ENCODE measurements at regions not wholly inside any gene's neighbourhood (a gene's known extent, or its start where the extent isn't known, plus 50 kb on each side); places are given as distances from the start of the nearest gene placed in this dataset.

DNA sequence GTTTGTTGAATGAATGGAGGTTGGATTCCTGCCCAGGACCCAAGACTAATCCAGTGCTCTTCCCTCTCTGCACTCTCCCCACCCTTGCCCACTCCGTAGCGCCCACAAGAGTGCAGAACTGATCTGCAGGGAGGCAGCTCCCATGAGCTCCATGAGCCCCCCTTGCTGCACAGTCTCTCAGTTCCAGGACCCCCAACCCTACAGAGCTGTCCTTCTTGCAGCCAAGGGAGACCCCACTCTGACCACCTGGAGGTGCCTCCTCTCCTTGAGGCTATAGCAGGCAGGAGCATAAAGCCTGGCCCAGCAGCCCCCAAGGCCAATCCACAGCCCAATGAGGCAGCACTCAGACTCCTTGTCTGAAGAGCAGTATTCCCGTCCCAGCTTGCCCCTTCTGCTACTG is 209.2 kb upstream of the ZC3H12A start:
- ChIA-PET CTCF (ENCODE audit: partially characterized antibody) (no interaction called here), POLR2A (ENCODE audit: partially characterized antibody) (no interaction called here)
- Histone ChIP-seq H3K9me3 (ENCODE audit: control insufficient read depth in 1 of 2, low read length in 2 of 2) (no peaks in the 10 kb centered on the region), H3K27ac (ENCODE audit: low read depth, low read length) (no peak overlapping the region), H3K27me3 (ENCODE audit: insufficient read depth, low read length) (no peaks in the 10 kb centered on the region), H3K4me3 (ENCODE audit: low read length in 2 of 2) (no peak overlapping the region), H3K36me3 (ENCODE audit: insufficient read depth, low read length) (no peaks in the 10 kb centered on the region), H3K4me1 (ENCODE audit: insufficient read depth, low read length) (no peaks in the 10 kb centered on the region)
- peaks cover 4 to 10% of the 10 kb centered on the region in 2 donors for H3K27me3 Mint-ChIP-seq
- intact Hi-C loops (cut with micrococcal nuclease) = no loop called here
- peaks cover 0 to 7% (median 0%) of the 10 kb centered on the region in 8 donors for H3K9me3 Mint-ChIP-seq
- no peak for DNase-seq
- H3K27ac Mint-ChIP-seq = no peak overlapping the region
- H3K4me3 Mint-ChIP-seq = no peak overlapping the region
- H3K36me3 Mint-ChIP-seq = no peaks in the 10 kb centered on the region
- H3K4me1 Mint-ChIP-seq = no peaks in the 10 kb centered on the region

DNA sequence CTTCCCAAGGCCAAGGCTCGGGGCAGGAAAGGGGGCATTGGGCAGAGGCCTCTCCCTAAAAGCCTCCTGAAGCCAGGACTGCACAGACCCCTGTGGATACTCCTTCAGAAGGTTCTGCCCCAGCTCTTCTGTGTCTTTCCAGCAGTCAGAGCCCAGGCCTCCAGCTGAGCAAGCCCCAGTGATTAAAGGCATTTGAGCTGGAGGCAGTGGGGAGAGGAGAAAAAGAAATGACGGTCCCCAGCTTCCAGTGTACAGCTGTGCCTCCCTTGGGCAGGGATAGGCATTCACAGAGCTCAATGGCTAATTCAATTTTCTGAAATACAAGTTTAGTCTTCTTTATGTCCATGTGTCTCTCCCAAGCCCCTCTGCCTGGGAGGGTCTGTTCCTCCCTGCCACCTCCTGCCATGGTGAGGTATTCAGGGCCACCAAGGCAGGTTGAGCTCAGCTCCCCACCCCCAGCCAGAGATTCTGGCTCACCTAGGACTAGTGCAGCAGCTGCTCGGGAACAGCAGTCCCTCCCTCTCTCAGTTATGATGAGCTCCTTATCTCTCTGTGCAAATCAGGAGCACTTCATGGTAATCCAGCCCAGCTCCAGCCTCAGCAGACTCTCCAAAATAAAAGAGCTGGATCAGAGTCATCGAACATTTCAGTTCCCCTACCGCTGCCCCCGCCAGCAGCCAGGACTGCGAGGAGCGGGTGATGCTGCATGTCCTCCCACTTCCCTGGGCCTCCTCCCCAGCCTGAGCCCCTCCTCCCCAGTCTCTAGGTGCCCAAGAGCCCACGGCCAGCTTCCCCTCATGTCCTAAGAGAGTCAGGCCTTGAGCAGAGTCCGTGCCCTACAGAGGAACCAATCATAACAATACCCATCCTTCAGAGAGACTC is 208.4 kb upstream of the ZC3H12A start:
- CTCF ChIA-PET (ENCODE audit: partially characterized antibody) = interaction anchor here (1.1 kb wide), 1 partner anchor 13 kb away, joined by 3 read pairs; no protein-coding TSS in a partner anchor
- no peak overlapping the region for H3K27ac ChIP-seq (ENCODE audit: low read depth, low read length)
- no peak overlapping the region for H3K4me3 ChIP-seq (ENCODE audit: low read length in 2 of 2)
- no peaks in the 10 kb centered on the region for H3K36me3 ChIP-seq (ENCODE audit: insufficient read depth, low read length)
- Mint-ChIP-seq H3K36me3 (no peaks in the 10 kb centered on the region), H3K27ac (no peak overlapping the region), H3K9me3 (peaks cover 0 to 7% (median 0%) of the 10 kb centered on the region in 8 donors), H3K4me1 (no peaks in the 10 kb centered on the region), H3K4me3 (no peak overlapping the region), H3K27me3 (peaks cover 6 to 10% of the 10 kb centered on the region in 2 donors)
- intact Hi-C loops (cut with micrococcal nuclease) = no loop called here
- no peaks in the 10 kb centered on the region for H3K4me1 ChIP-seq (ENCODE audit: insufficient read depth, low read length)
- H3K27me3 ChIP-seq (ENCODE audit: insufficient read depth, low read length) = no peaks in the 10 kb centered on the region
- POLR2A ChIA-PET (ENCODE audit: partially characterized antibody) = no interaction called here
- H3K9me3 ChIP-seq (ENCODE audit: control insufficient read depth in 1 of 2, low read length in 2 of 2) = no peaks in the 10 kb centered on the region
- no peak for DNase-seq

DNA sequence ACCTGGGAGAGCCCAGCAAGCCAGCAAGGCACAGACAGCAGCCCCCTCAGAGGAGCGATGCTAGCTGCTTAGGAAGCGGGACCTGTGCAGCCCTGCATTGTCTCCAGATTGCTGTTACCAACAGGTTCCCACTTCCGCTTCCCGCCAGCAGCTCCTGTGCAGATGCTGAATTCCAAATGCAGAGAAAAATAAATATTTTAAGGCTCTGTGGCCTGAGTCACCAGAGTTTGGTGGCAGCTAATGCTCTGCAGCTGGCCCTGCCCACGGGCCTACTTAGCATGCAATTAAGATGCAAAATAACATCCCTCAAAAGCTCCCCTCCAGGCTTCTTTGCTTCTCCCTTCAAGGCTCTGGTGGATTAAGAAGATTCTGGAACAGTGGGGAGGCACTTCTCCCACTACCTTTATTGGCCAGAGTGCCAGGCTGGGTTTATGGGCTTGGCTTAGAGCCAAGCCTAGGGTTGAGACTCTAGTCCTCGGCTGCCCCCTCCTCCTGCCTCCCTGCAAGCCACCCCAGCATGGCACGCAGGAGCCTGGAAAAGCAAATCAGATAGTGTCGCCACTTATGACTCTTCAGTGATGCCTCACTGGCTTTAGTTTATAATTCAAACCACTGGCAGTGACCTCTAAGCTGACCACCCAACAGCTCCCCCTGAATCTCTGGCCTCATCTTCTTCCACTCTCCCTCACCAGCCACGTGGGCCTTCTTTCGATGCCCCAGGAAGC is 207.1 kb upstream of the ZC3H12A start:
- Histone ChIP-seq H3K36me3 (ENCODE audit: insufficient read depth, low read length) (no peaks in the 10 kb centered on the region), H3K9me3 (ENCODE audit: control insufficient read depth in 1 of 2, low read length in 2 of 2) (no peaks in the 10 kb centered on the region), H3K4me1 (ENCODE audit: insufficient read depth, low read length) (no peaks in the 10 kb centered on the region), H3K27ac (ENCODE audit: low read depth, low read length) (no peak overlapping the region), H3K27me3 (ENCODE audit: insufficient read depth, low read length) (no peaks in the 10 kb centered on the region), H3K4me3 (ENCODE audit: low read length in 2 of 2) (no peak overlapping the region)
- DNase-seq = no peak
- Mint-ChIP-seq H3K36me3 (no peaks in the 10 kb centered on the region), H3K4me3 (no peak overlapping the region), H3K27ac (no peak overlapping the region), H3K9me3 (peaks cover 0 to 7% (median 0%) of the 10 kb centered on the region in 8 donors), H3K4me1 (no peaks in the 10 kb centered on the region), H3K27me3 (peaks cover 10 to 14% of the 10 kb centered on the region in 2 donors)
- POLR2A ChIA-PET (ENCODE audit: partially characterized antibody) = no interaction called here
- CTCF ChIA-PET (ENCODE audit: partially characterized antibody) = interaction anchor here (1.1 kb wide), 1 partner anchor 12 kb away, joined by 3 read pairs; no protein-coding TSS in a partner anchor
- intact Hi-C loops (cut with micrococcal nuclease) = no loop called here

DNA sequence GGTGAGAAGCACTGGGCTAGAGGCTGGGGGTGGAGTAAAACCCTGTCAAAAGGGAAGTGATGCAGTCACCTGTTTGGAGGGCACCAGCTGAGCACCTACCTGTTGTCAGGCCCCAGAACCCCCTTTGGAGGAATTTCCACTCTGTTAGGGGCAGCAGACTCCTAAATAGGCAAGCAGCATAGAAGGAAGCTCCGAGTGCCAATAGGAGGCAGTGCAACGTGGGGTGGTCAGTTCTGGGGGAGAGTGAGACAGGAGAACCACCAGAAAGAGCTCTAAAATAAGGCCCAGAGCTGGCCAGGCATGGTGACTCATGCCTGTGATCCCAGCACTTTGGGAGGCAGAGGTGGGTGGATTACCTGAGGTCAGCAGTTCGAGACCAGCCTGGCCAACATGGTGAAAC is 203.7 kb upstream of the ZC3H12A start:
- Histone ChIP-seq H3K9me3 (ENCODE audit: control insufficient read depth in 1 of 2, low read length in 2 of 2) (no peaks in the 10 kb centered on the region), H3K4me3 (ENCODE audit: low read length in 2 of 2) (no peak overlapping the region), H3K36me3 (ENCODE audit: insufficient read depth, low read length) (no peaks in the 10 kb centered on the region), H3K27ac (ENCODE audit: low read depth, low read length) (no peak overlapping the region), H3K27me3 (ENCODE audit: insufficient read depth, low read length) (no peaks in the 10 kb centered on the region), H3K4me1 (ENCODE audit: insufficient read depth, low read length) (no peaks in the 10 kb centered on the region)
- Mint-ChIP-seq H3K27me3 (peaks cover 12 to 17% of the 10 kb centered on the region in 2 donors), H3K4me1 (no peaks in the 10 kb centered on the region), H3K9me3 (no peaks in the 10 kb centered on the region), H3K36me3 (no peaks in the 10 kb centered on the region), H3K4me3 (no peak overlapping the region), H3K27ac (no peak overlapping the region)
- POLR2A ChIA-PET (ENCODE audit: partially characterized antibody) = no interaction called here
- no peak for DNase-seq
- CTCF ChIA-PET (ENCODE audit: partially characterized antibody) = no interaction called here
- intact Hi-C loops (cut with micrococcal nuclease) = no loop called here

DNA sequence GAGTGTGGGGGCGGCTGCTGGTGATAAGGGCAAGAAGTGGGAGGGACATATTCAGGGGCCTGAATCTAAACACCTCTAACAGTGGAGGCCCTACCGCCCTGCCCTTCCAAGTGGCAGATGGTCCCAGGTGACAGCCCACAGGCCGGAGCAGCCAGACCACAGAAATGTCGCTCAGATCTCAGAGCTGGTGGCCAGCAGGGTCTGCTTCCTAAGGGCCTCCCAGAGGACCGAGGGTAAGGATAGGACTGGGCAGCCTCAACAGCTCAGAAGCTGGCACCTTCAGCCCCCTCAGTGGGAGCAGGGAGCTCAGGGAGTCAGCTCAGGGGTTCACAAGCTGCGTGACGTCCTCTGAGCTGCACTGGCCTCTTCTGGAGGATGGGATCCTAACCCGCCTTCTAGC is 201.8 kb upstream of the ZC3H12A start:
- Mint-ChIP-seq H3K27ac (no peak overlapping the region), H3K4me1 (no peaks in the 10 kb centered on the region), H3K4me3 (no peak overlapping the region), H3K36me3 (no peaks in the 10 kb centered on the region), H3K27me3 (peaks cover 14 to 27% of the 10 kb centered on the region in 2 donors), H3K9me3 (no peaks in the 10 kb centered on the region)
- POLR2A ChIA-PET (ENCODE audit: partially characterized antibody) = no interaction called here
- Histone ChIP-seq H3K4me3 (ENCODE audit: low read length in 2 of 2) (no peak overlapping the region), H3K27ac (ENCODE audit: low read depth, low read length) (no peak overlapping the region), H3K4me1 (ENCODE audit: insufficient read depth, low read length) (no peaks in the 10 kb centered on the region), H3K36me3 (ENCODE audit: insufficient read depth, low read length) (no peaks in the 10 kb centered on the region), H3K27me3 (ENCODE audit: insufficient read depth, low read length) (no peaks in the 10 kb centered on the region), H3K9me3 (ENCODE audit: control insufficient read depth in 1 of 2, low read length in 2 of 2) (no peaks in the 10 kb centered on the region)
- CTCF ChIA-PET (ENCODE audit: partially characterized antibody) = no interaction called here
- DNase-seq = no peak
- intact Hi-C loops (cut with micrococcal nuclease) = no loop called here

DNA sequence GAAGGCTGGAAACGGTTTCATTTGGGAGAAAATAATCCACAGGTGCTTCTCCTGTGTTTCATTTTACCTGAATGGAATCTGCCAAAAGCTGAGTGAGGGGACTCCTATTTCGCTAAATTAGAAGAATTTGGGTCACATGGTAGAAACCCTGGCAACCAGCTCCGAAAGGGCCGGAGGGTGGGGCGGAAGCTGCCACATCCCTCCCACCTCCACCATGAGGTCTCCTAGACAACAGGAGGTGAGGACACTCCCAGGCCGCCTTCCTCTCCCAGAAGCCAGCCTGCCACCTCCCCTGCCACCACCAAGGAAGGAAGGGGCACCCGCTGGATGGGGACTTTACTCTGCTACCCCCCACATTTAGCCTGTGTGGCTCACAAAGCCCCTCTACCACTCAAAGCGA is 199.9 kb upstream of the ZC3H12A start:
- no peak for DNase-seq
- H3K27me3 Mint-ChIP-seq = peaks cover 12 to 30% of the 10 kb centered on the region in 2 donors
- H3K36me3 Mint-ChIP-seq = peaks cover 0 to 1% of the 10 kb centered on the region in 2 donors
- no peaks in the 10 kb centered on the region for H3K4me1 Mint-ChIP-seq
- no peak overlapping the region for H3K4me3 Mint-ChIP-seq
- H3K4me3 ChIP-seq (ENCODE audit: low read length in 2 of 2) = no peak overlapping the region
- intact Hi-C loops (cut with micrococcal nuclease) = no loop called here
- no peaks in the 10 kb centered on the region for H3K9me3 ChIP-seq (ENCODE audit: control insufficient read depth in 1 of 2, low read length in 2 of 2)
- ChIA-PET CTCF (ENCODE audit: partially characterized antibody) (no interaction called here), POLR2A (ENCODE audit: partially characterized antibody) (no interaction called here)
- no peak overlapping the region for H3K27ac ChIP-seq (ENCODE audit: low read depth, low read length)
- H3K27me3 ChIP-seq (ENCODE audit: insufficient read depth, low read length) = no peaks in the 10 kb centered on the region
- no peak overlapping the region for H3K27ac Mint-ChIP-seq
- H3K9me3 Mint-ChIP-seq = peaks cover 0 to 8% (median 4%) of the 10 kb centered on the region in 8 donors
- no peaks in the 10 kb centered on the region for H3K4me1 ChIP-seq (ENCODE audit: insufficient read depth, low read length)
- H3K36me3 ChIP-seq (ENCODE audit: insufficient read depth, low read length) = no peaks in the 10 kb centered on the region

DNA sequence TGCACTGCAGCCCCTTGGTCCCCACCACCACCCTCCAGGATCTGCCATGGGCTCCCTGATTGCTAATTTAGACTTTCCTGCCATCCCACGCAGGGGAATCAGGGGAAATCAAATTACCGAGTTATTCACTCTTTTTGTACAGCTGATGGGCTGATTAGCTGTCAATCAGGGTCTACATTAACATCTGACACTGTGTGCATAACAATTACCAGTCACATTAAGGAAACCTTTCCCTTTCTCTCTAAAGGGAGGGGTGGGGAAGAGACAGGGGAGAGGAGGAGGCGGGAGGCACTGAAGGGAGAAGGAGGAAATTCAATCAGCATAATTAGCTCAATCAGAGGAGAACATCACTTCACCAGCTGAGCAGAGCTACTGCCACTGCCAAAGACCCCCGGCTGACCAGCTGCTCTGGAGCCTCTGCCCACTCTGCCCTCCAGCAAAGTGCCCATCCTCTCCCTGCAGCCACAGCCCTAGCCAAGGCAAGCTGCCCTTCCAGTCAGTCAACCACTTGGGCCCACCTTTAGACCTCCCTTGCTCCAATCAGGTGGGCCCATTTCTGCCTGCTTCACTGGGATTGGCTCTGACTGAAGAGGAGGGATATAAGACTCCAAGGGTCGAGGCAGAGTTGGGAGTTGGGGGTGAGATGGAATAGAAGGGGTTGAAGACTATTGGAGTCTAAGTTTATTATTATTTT is 199.3 kb upstream of the ZC3H12A start:
- no peaks in the 10 kb centered on the region for H3K36me3 ChIP-seq (ENCODE audit: insufficient read depth, low read length)
- no peaks in the 10 kb centered on the region for H3K9me3 ChIP-seq (ENCODE audit: control insufficient read depth in 1 of 2, low read length in 2 of 2)
- no peak for DNase-seq
- intact Hi-C loops (cut with micrococcal nuclease) = no loop called here
- H3K4me1 Mint-ChIP-seq = no peaks in the 10 kb centered on the region
- H3K9me3 Mint-ChIP-seq = peaks cover under 1 to 14% (median 9%) of the 10 kb centered on the region in 8 donors
- H3K36me3 Mint-ChIP-seq = peaks cover 0 to 1% of the 10 kb centered on the region in 2 donors
- H3K4me3 Mint-ChIP-seq = no peak overlapping the region
- ChIA-PET POLR2A (ENCODE audit: partially characterized antibody) (no interaction called here), CTCF (ENCODE audit: partially characterized antibody) (no interaction called here)
- H3K27me3 Mint-ChIP-seq = peaks cover 11 to 32% of the 10 kb centered on the region in 2 donors
- H3K4me1 ChIP-seq (ENCODE audit: insufficient read depth, low read length) = no peaks in the 10 kb centered on the region
- no peak overlapping the region for H3K27ac Mint-ChIP-seq
- H3K4me3 ChIP-seq (ENCODE audit: low read length in 2 of 2) = no peak overlapping the region
- no peak overlapping the region for H3K27ac ChIP-seq (ENCODE audit: low read depth, low read length)
- H3K27me3 ChIP-seq (ENCODE audit: insufficient read depth, low read length) = no peaks in the 10 kb centered on the region
